Endothelial cell (in vitro differentiated cells): ENCODE measurements at regions not wholly inside any gene's neighbourhood (a gene's known extent, or its start where the extent isn't known, plus 50 kb on each side); places are given as distances from the start of the nearest gene placed in this dataset.

ENCODE experiments used
- DNase-seq: peaks from one replicate; pipeline ENCODE4 v3.0.0; 2021; ENCODE audit warnings: low spot score
- H3K27ac Mint-ChIP-seq: one replicate; pipeline ENCODE4 v1.8.0; 2021; ENCODE audit warnings: mixed read lengths, inconsistent platforms; ENCODE audit not compliant: unreplicated experiment
- H3K27me3 Mint-ChIP-seq: one replicate; pipeline ENCODE4 v1.8.0; 2021; ENCODE audit warnings: mild to moderate bottlenecking, moderate library complexity, mixed read lengths, inconsistent platforms; ENCODE audit not compliant: unreplicated experiment
- H3K36me3 Mint-ChIP-seq: one replicate; pipeline ENCODE4 v1.8.0; 2021; ENCODE audit warnings: mild to moderate bottlenecking, low read depth, mixed read lengths, inconsistent platforms; ENCODE audit not compliant: unreplicated experiment
- H3K4me1 Mint-ChIP-seq: one replicate; pipeline ENCODE4 v1.8.0; 2021; ENCODE audit warnings: mild to moderate bottlenecking, mixed read lengths, inconsistent platforms; ENCODE audit not compliant: unreplicated experiment
- H3K4me3 Mint-ChIP-seq: one replicate; pipeline ENCODE4 v1.8.0; 2021; ENCODE audit warnings: mild to moderate bottlenecking, mixed read lengths, inconsistent platforms; ENCODE audit not compliant: unreplicated experiment
- H3K9me3 Mint-ChIP-seq: one replicate; pipeline ENCODE4 v1.8.0; 2021; ENCODE audit warnings: mixed read lengths, inconsistent platforms; ENCODE audit not compliant: unreplicated experiment
- CTCF ChIP-seq: fragments of 200-600 bp; sonication (generic); IDR thresholded peaks from one replicate; pipeline ENCODE4 v1.5.0; 2021; ENCODE audit warnings: antibody characterized with exemption; ENCODE audit not compliant: unreplicated experiment

- H3K27ac Mint-ChIP-seq: no peak overlapping the region
- H3K4me1 Mint-ChIP-seq: peaks cover 17% of the 10 kb centered on the region
- TF ChIP-seq CTCF: no peak
These were observed 350.3 kb upstream of the ACTBL2 start for GRCh38 chr5:57832875-57833274.

GRCh38 chr5:57831932-57832331 is 349.3 kb upstream of the ACTBL2 start:
- peaks cover 17% of the 10 kb centered on the region for H3K4me1 Mint-ChIP-seq
- H3K36me3 Mint-ChIP-seq: no peaks in the 10 kb centered on the region
- no peak overlapping the region for H3K27ac Mint-ChIP-seq
- DNase-seq: no peak
- H3K9me3 Mint-ChIP-seq: no peaks in the 10 kb centered on the region
- no peak overlapping the region for H3K4me3 Mint-ChIP-seq
- H3K27me3 Mint-ChIP-seq: peaks cover 2% of the 10 kb centered on the region
- TF ChIP-seq CTCF: no peak

More at GRCh38 chr5:57832875-57833274, 350.3 kb upstream of the ACTBL2 start:
- H3K9me3 Mint-ChIP-seq: no peaks in the 10 kb centered on the region
- no peak for DNase-seq
- peaks cover 2% of the 10 kb centered on the region for H3K27me3 Mint-ChIP-seq
- H3K36me3 Mint-ChIP-seq: no peaks in the 10 kb centered on the region
- no peak overlapping the region for H3K4me3 Mint-ChIP-seq

- H3K4me1 Mint-ChIP-seq: peaks cover 16% of the 10 kb centered on the region
- H3K9me3 Mint-ChIP-seq: no peaks in the 10 kb centered on the region
- DNase-seq: no peak
- no peak for TF ChIP-seq CTCF
- no peak overlapping the region for H3K27ac Mint-ChIP-seq
- H3K36me3 Mint-ChIP-seq: no peaks in the 10 kb centered on the region
- H3K4me3 Mint-ChIP-seq: no peak overlapping the region
- peaks cover 2% of the 10 kb centered on the region for H3K27me3 Mint-ChIP-seq
These were observed 348.5 kb upstream of the ACTBL2 start for GRCh38 chr5:57831090-57831489.

GRCh38 chr5:57828221-57828620 is 345.6 kb upstream of the ACTBL2 start:
- DNase-seq: no peak
- Mint-ChIP-seq H3K4me3 (no peak overlapping the region), H3K36me3 (no peaks in the 10 kb centered on the region), H3K27ac (no peak overlapping the region), H3K4me1 (no peaks in the 10 kb centered on the region), H3K9me3 (no peaks in the 10 kb centered on the region), H3K27me3 (no peaks in the 10 kb centered on the region)
- TF ChIP-seq CTCF: no peak

GRCh38 chr5:57825031-57825686 is 342.5 kb upstream of the ACTBL2 start:
- H3K27me3 Mint-ChIP-seq: no peaks in the 10 kb centered on the region
- H3K4me1 Mint-ChIP-seq: no peaks in the 10 kb centered on the region
- H3K27ac Mint-ChIP-seq: no peak overlapping the region
- H3K4me3 Mint-ChIP-seq: no peak overlapping the region
- no peaks in the 10 kb centered on the region for H3K36me3 Mint-ChIP-seq
- DNase-seq: no peak
- H3K9me3 Mint-ChIP-seq: no peaks in the 10 kb centered on the region
- no peak for TF ChIP-seq CTCF
